ENCODE measurements at regions not wholly inside any gene's neighbourhood (a gene's known extent, or its start where the extent isn't known, plus 50 kb on each side); places are given as distances from the start of the nearest gene placed in this dataset.

DNA sequence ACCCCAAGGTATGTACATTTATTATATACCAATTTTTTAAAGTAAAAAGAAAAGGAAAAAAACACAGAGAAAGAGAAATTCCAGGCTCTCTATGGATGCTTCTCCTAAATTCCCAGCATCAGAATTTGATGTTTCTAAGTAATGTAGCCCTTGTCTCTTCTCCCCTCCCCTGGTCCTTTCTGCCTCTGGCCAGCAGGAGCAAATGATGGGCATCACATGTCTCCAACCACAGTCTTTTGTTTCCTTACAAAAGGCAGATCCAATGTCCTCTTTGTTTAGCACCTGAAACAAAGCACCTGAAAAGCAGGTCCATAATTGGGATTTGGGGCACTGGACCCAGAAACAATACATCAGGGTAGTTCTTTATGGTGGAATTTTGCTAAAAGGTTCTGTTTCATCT is 50.4 kb upstream of the APC start:
- intact Hi-C loops (cut with micrococcal nuclease; ENCODE audit: unreplicated experiment), result no loop called here
- no peak overlapping the region for H3K4me3 ChIP-seq (ENCODE audit: low read depth, low read length, poor library complexity, severe bottlenecking)
- no TSS peak for BruUV-seq (replicated peaks)
- H3K4me1 ChIP-seq (ENCODE audit: insufficient read depth, low read length, poor library complexity, severe bottlenecking), result no peaks in the 10 kb centered on the region
- H3K36me3 ChIP-seq (ENCODE audit: insufficient read depth, low read length, poor library complexity, severe bottlenecking), result no peaks in the 10 kb centered on the region
- no peaks in the 10 kb centered on the region for H3K9me3 ChIP-seq (ENCODE audit: low read depth, low read length, poor library complexity, severe bottlenecking)
- H3K27ac ChIP-seq (ENCODE audit: low read depth, low read length, poor library complexity, severe bottlenecking), result no peak overlapping the region
- TF ChIP-seq, protein P1, sequence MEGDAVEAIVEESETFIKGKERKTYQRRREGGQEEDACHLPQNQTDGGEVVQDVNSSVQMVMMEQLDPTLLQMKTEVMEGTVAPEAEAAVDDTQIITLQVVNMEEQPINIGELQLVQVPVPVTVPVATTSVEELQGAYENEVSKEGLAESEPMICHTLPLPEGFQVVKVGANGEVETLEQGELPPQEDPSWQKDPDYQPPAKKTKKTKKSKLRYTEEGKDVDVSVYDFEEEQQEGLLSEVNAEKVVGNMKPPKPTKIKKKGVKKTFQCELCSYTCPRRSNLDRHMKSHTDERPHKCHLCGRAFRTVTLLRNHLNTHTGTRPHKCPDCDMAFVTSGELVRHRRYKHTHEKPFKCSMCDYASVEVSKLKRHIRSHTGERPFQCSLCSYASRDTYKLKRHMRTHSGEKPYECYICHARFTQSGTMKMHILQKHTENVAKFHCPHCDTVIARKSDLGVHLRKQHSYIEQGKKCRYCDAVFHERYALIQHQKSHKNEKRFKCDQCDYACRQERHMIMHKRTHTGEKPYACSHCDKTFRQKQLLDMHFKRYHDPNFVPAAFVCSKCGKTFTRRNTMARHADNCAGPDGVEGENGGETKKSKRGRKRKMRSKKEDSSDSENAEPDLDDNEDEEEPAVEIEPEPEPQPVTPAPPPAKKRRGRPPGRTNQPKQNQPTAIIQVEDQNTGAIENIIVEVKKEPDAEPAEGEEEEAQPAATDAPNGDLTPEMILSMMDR (conservative IDR thresholded peaks at IDR 0.05; ENCODE audit: low read depth, low read length), result no peak
- no peak for TF ChIP-seq EZH2 (IDR thresholded peaks at IDR 0.05; ENCODE audit: borderline replicate concordance, low read depth, low read length, poor library complexity, severe bottlenecking)
- CTCF ChIA-PET, result no interaction called here
- POLR2A ChIA-PET (ENCODE audit: low non-redundant PET), result no interaction called here
- no peak for DNase-seq (ENCODE audit: low spot score)
- H3K27me3 ChIP-seq (replicated peaks; ENCODE audit: insufficient read depth, low read depth, low read length, poor library complexity), result no peaks in the 10 kb centered on the region

All from A673 (cell line).